Peyer's patch (tissue), 4 donors: ENCODE measurements at regions not wholly inside any gene's neighbourhood (a gene's known extent, or its start where the extent isn't known, plus 50 kb on each side); places are given as distances from the start of the nearest gene placed in this dataset.

Source experiments
- DNase-seq, 3 donors: peaks; one replicate each; pipeline ENCODE4 v3.0.0-alpha.2; 2017 to 2019
- H3K27ac ChIP-seq, 4 donors: fragments of 200-600 bp; sonication (generic); one replicate each; pipeline ENCODE4 v1.5.1; 2016 to 2019
- H3K27me3 ChIP-seq, 2 donors: fragments of 200-600 bp; sonication (generic); one replicate each; pipeline ENCODE4 v1.5.1; 2019
- H3K36me3 ChIP-seq, 3 donors: fragments of 200-600 bp; sonication (generic); one replicate each; pipeline ENCODE4 v1.5.1; 2016 to 2019
- H3K4me1 ChIP-seq, 4 donors: fragments of 200-600 bp; sonication (generic); one replicate each; pipeline ENCODE4 v1.5.1; 2016 to 2019
- H3K4me3 ChIP-seq, 4 donors: fragments of 200-600 bp; sonication (generic); 1 replicate in 3 of 4; 2 replicates in 1 of 4; pipeline ENCODE4 v1.5.1; 2016 to 2019; ENCODE audit warnings: mild to moderate bottlenecking in 1 of 4
- H3K9me3 ChIP-seq, 4 donors: fragments of 200-600 bp; sonication (generic); one replicate each; pipeline ENCODE4 v1.5.1; 2016 to 2019; ENCODE audit warnings: mild to moderate bottlenecking in 1 of 4
- POLR2A ChIP-seq, 2 donors: fragments of 450-650 bp; IDR thresholded peaks; one replicate each; pipeline ENCODE4 v1.5.1; 2017; ENCODE audit warnings: antibody characterized with exemption in 2 of 2, mild to moderate bottlenecking in 2 of 2, moderate library complexity in 2 of 2
- TF ChIP-seq, protein P1 (sequence below), 6 experiments: fragments of 450-650 bp in 4 of 6; fragments of 200-600 bp in 2 of 6; sonication (generic) in 1 of 6; IDR thresholded peaks; one replicate each; pipeline ENCODE4 v1.5.1; 2017 to 2019; ENCODE audit warnings: antibody characterized with exemption in 6 of 6, mild to moderate bottlenecking in 3 of 6, moderate library complexity in 1 of 6

DNA sequence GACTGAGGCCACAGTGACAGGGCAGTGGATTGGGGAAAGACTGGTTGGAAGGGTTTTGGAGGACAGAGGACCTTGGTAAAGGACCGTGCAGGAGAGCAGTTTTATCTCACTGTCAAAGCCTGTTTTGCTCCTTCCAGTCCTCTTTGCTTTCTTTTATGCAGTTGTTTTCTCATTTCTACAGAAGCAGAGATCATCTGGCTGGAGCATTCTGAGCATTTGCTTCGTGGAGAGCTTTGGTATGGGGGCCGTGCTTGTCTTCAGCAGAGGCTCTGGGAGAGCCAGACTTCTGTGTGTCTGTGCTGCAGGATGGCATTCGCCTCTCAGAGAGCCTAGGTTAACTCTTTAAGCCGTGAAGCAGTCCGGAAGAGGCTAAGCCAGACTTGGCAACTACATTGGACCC is 171.8 kb upstream of the TUT7 start:
- no peaks in the 10 kb centered on the region for H3K36me3 ChIP-seq
- H3K27ac ChIP-seq: no peak overlapping the region
- no peaks in the 10 kb centered on the region for H3K9me3 ChIP-seq
- no peak overlapping the region for H3K4me3 ChIP-seq
- H3K4me1 ChIP-seq: no peaks in the 10 kb centered on the region
- no peaks in the 10 kb centered on the region for H3K27me3 ChIP-seq
- DNase-seq: no peak
- no peak for TF ChIP-seq POLR2A (IDR thresholded peaks at IDR 0.05)
- TF ChIP-seq, protein P1, sequence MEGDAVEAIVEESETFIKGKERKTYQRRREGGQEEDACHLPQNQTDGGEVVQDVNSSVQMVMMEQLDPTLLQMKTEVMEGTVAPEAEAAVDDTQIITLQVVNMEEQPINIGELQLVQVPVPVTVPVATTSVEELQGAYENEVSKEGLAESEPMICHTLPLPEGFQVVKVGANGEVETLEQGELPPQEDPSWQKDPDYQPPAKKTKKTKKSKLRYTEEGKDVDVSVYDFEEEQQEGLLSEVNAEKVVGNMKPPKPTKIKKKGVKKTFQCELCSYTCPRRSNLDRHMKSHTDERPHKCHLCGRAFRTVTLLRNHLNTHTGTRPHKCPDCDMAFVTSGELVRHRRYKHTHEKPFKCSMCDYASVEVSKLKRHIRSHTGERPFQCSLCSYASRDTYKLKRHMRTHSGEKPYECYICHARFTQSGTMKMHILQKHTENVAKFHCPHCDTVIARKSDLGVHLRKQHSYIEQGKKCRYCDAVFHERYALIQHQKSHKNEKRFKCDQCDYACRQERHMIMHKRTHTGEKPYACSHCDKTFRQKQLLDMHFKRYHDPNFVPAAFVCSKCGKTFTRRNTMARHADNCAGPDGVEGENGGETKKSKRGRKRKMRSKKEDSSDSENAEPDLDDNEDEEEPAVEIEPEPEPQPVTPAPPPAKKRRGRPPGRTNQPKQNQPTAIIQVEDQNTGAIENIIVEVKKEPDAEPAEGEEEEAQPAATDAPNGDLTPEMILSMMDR (IDR thresholded peaks at IDR 0.05): no peak

DNA sequence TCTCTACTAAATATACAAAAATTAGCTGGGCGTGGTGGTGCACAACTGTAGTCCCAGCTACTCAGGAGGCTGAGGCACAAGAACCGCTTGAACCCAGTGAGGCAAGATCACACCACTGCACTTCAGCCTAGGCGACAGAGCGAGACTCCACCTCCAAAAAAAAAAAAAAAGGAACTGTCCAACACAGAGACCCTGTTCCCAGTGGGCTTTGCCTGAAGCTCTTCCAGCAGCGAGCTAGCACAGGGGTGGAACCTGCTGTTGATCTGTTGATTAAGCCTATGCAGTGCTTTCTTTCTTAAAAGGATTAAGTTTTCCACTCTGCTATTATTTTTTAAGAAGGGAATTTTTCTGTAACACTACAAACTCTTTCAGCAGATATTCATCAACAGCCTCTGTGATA is 171.0 kb upstream of the TUT7 start:
- Histone ChIP-seq H3K27me3 (no peaks in the 10 kb centered on the region), H3K4me1 (no peaks in the 10 kb centered on the region), H3K27ac (no peak overlapping the region), H3K36me3 (no peaks in the 10 kb centered on the region), H3K9me3 (no peaks in the 10 kb centered on the region), H3K4me3 (no peak overlapping the region)
- TF ChIP-seq, protein P1 (IDR thresholded peaks at IDR 0.05): no peak
- no peak for TF ChIP-seq POLR2A (IDR thresholded peaks at IDR 0.05)
- DNase-seq: no peak

DNA sequence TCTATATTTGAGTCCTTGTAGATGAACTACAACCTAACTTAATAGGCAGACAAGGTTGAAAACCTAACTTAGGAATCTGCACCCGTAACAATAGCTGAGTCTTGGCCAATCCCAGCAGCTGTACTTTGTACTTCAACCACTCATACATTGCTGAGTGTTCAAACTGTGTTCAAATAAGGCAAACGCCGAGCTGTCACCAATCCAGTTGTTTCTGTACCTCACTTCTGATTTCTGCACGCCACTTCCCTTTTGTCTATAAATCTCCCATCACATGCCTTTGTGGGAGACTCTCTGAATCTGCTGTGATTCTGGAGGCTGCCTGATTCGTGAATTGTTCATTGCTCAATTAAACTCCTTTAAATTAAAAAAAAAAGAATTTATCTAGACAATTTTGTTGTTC is 167.8 kb upstream of the TUT7 start:
- TF ChIP-seq, protein P1 (IDR thresholded peaks at IDR 0.05): no peak
- no peak for TF ChIP-seq POLR2A (IDR thresholded peaks at IDR 0.05)
- no peak overlapping the region for H3K27ac ChIP-seq
- no peaks in the 10 kb centered on the region for H3K27me3 ChIP-seq
- no peak overlapping the region for H3K4me3 ChIP-seq
- H3K4me1 ChIP-seq: no peaks in the 10 kb centered on the region
- H3K36me3 ChIP-seq: no peaks in the 10 kb centered on the region
- no peaks in the 10 kb centered on the region for H3K9me3 ChIP-seq
- DNase-seq: no peak

DNA sequence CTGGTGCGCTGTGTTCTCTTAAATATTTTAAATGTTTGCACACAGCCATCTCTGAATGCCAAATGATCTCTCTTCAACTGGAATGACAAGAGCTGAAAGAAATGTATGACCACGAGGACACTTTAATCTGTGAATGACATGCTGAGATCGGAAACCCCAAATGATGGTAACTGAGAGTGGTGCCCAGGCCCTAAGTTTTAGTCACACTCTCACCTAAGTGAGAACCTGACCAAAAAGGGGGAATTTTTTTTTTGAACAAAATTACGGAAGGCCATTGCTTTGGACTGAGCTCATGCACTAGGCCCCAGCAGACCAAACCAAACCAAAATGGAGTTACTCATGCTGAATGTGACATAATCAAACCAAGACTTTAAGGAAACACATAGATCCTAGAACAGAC is 167.1 kb upstream of the TUT7 start:
- no peaks in the 10 kb centered on the region for H3K9me3 ChIP-seq
- H3K4me3 ChIP-seq: no peak overlapping the region
- TF ChIP-seq, protein P1 (IDR thresholded peaks at IDR 0.05): no peak
- TF ChIP-seq POLR2A (IDR thresholded peaks at IDR 0.05): no peak
- DNase-seq: no peak
- H3K27ac ChIP-seq: no peak overlapping the region
- H3K36me3 ChIP-seq: no peaks in the 10 kb centered on the region
- H3K4me1 ChIP-seq: no peaks in the 10 kb centered on the region
- no peaks in the 10 kb centered on the region for H3K27me3 ChIP-seq

DNA sequence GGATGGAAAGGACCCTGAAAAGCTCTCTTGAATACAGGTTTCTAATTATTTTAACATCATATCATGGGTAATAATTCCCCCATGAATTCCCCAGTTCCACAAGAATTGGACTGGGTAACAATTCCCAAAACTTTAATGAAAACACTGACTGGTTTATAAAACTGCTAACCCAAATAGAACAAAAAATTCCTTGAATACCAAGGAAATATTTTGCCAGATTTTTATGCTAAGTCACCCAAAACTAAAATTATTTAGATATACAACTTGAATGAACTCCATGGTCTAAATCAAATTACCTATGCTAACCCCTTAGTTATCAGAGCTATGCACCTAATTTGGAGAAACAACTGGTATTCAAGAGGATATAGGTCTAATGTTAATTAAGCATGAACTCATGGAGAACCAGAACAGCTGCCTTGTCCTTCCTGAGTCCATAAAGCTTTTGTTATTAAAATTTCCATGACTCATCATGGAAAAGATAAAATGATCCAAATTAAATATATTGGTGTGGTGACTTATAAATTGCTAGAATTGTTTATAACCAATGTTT is 164.9 kb upstream of the TUT7 start:
- no peak for DNase-seq
- no peak overlapping the region for H3K27ac ChIP-seq
- no peaks in the 10 kb centered on the region for H3K4me1 ChIP-seq
- no peaks in the 10 kb centered on the region for H3K36me3 ChIP-seq
- H3K27me3 ChIP-seq: no peaks in the 10 kb centered on the region
- H3K9me3 ChIP-seq: no peaks in the 10 kb centered on the region
- no peak overlapping the region for H3K4me3 ChIP-seq
- no peak for TF ChIP-seq POLR2A (IDR thresholded peaks at IDR 0.05)
- TF ChIP-seq, protein P1 (IDR thresholded peaks at IDR 0.05): no peak

DNA sequence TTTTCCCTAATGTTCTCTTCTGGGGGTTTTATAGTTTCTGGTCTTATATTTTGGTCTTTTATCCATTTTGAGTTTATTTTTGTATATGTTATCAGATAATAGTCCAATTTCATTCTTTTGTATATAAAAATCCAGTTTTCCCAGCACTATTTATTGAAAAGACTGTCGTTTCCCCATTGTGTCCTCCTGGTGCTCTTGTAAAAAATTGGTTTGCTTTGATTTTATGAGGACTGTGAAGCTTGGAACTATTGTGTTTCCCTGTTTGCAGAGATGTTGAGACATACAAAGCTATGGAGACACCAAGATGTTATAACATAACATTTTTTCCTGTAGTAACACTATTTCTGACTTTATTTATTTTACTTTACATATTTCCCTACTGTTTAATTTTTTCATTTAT is 163.3 kb upstream of the TUT7 start:
- H3K4me3 ChIP-seq: no peak overlapping the region
- H3K9me3 ChIP-seq: no peaks in the 10 kb centered on the region
- H3K27ac ChIP-seq: no peak overlapping the region
- H3K36me3 ChIP-seq: no peaks in the 10 kb centered on the region
- TF ChIP-seq POLR2A (IDR thresholded peaks at IDR 0.05): no peak
- TF ChIP-seq, protein P1 (IDR thresholded peaks at IDR 0.05): no peak
- DNase-seq: no peak
- no peaks in the 10 kb centered on the region for H3K4me1 ChIP-seq
- no peaks in the 10 kb centered on the region for H3K27me3 ChIP-seq
